Mesenchymal stem cell (in vitro differentiated cells and primary cell): ENCODE measurements at regions not wholly inside any gene's neighbourhood (a gene's known extent, or its start where the extent isn't known, plus 50 kb on each side); places are given as distances from the start of the nearest gene placed in this dataset.

Source experiments
- DNase-seq: peaks from one replicate; pipeline ENCODE4 v3.0.0-alpha.2; 2013
- H2AFZ ChIP-seq: one replicate; pipeline ENCODE4 v1.6.1; 2013; ENCODE audit warnings: low read depth, mild to moderate bottlenecking, control low read depth, inconsistent platforms, low read length, moderate library complexity
- H2AK5ac ChIP-seq: 2 replicates; pipeline ENCODE4 v1.6.1; 2013; ENCODE audit warnings: low read length, moderate library complexity, mild to moderate bottlenecking, inconsistent platforms; ENCODE audit not compliant: severe bottlenecking
- H2BK120ac ChIP-seq: one replicate; pipeline ENCODE4 v1.6.1; 2013; ENCODE audit warnings: low read depth, mild to moderate bottlenecking, inconsistent platforms, low read length, moderate library complexity
- H2BK12ac ChIP-seq, 2 experiments: one replicate each; pipeline ENCODE4 v1.6.1; 2013; ENCODE audit warnings: inconsistent platforms in 2 of 2, low read length in 2 of 2, mild to moderate bottlenecking in 2 of 2, moderate library complexity in 2 of 2, control low read depth in 1 of 2
- H2BK15ac ChIP-seq: one replicate; pipeline ENCODE4 v1.6.1; 2013; ENCODE audit warnings: mild to moderate bottlenecking, low read depth, inconsistent platforms; ENCODE audit not compliant: poor library complexity, severe bottlenecking
- H2BK5ac ChIP-seq: 2 replicates; pipeline ENCODE4 v1.6.1; 2013; ENCODE audit warnings: low read depth, mild to moderate bottlenecking, low read length, control low read depth, inconsistent platforms; ENCODE audit not compliant: poor library complexity, severe bottlenecking
- H3K14ac ChIP-seq, 2 experiments: one replicate each; pipeline ENCODE4 v1.6.1; 2013; ENCODE audit warnings: inconsistent platforms in 2 of 2, low read length in 2 of 2, control low read depth in 1 of 2, mild to moderate bottlenecking in 1 of 2, moderate library complexity in 1 of 2
- H3K18ac ChIP-seq, 2 experiments: one replicate each; pipeline ENCODE4 v1.6.1; 2013; ENCODE audit warnings: inconsistent platforms in 2 of 2, low read length in 2 of 2, control low read depth in 1 of 2, low read depth in 1 of 2, mild to moderate bottlenecking in 1 of 2
- H3K23ac ChIP-seq, 2 experiments: one replicate each; pipeline ENCODE4 v1.6.1; 2013; ENCODE audit warnings: inconsistent platforms in 2 of 2, low read length in 2 of 2, mild to moderate bottlenecking in 2 of 2, moderate library complexity in 2 of 2, control low read depth in 1 of 2
- H3K27ac ChIP-seq: 2 replicates; pipeline ENCODE4 v1.5.1; 2013; ENCODE audit warnings: mild to moderate bottlenecking, moderate library complexity, low read length, control low read depth, inconsistent platforms; ENCODE audit not compliant: poor library complexity, severe bottlenecking
- H3K27me3 ChIP-seq, 2 experiments: 2 replicates each; pipeline versions ENCODE4 v1.6.1 to v1.7.0; 2013; ENCODE audit warnings: low read length in 2 of 2, mild to moderate bottlenecking in 2 of 2, moderate library complexity in 2 of 2, control low read depth in 1 of 2, inconsistent platforms in 1 of 2; ENCODE audit not compliant: control insufficient read depth in 1 of 2, insufficient read depth in 1 of 2
- H3K36me3 ChIP-seq, 2 experiments: 2 replicates each; pipeline versions ENCODE4 v1.6.1 to v1.7.0; 2013; ENCODE audit warnings: low read length in 2 of 2, control low read depth in 1 of 2, inconsistent platforms in 1 of 2, low read depth in 1 of 2, mild to moderate bottlenecking in 1 of 2; ENCODE audit not compliant: insufficient read depth in 2 of 2, control insufficient read depth in 1 of 2
- H3K4ac ChIP-seq, 2 experiments: one replicate each; pipeline ENCODE4 v1.6.1; 2013; ENCODE audit warnings: inconsistent platforms in 2 of 2, low read length in 2 of 2, mild to moderate bottlenecking in 2 of 2, moderate library complexity in 2 of 2, control low read depth in 1 of 2, low read depth in 1 of 2
- H3K4me1 ChIP-seq: 2 replicates; pipeline ENCODE4 v1.6.1; 2013; ENCODE audit warnings: low read depth, low read length, control low read depth; ENCODE audit not compliant: control insufficient read depth, insufficient read depth
- H3K4me2 ChIP-seq: 2 replicates; pipeline ENCODE4 v1.6.1; 2013; ENCODE audit warnings: low read length, mild to moderate bottlenecking, inconsistent platforms; ENCODE audit not compliant: poor library complexity, severe bottlenecking
- H3K4me3 ChIP-seq, 2 experiments: 2 replicates each; pipeline versions ENCODE4 v1.5.1 to v1.7.0; 2013; ENCODE audit warnings: low read length in 2 of 2, mild to moderate bottlenecking in 2 of 2, control low read depth in 1 of 2, low read depth in 1 of 2; ENCODE audit not compliant: insufficient read depth in 1 of 2
- H3K79me1 ChIP-seq: replicated peaks from 2 replicates; pipeline ENCODE4 v1.6.1; 2013; ENCODE audit warnings: mild to moderate bottlenecking, control low read depth, low read length, inconsistent platforms; ENCODE audit not compliant: poor library complexity, severe bottlenecking
- H3K9ac ChIP-seq: 2 replicates; pipeline ENCODE4 v1.7.0; 2013; ENCODE audit warnings: mild to moderate bottlenecking, low read length, moderate library complexity
- H3K9me3 ChIP-seq: 2 replicates; pipeline ENCODE4 v1.7.0; 2013; ENCODE audit warnings: mild to moderate bottlenecking, low read length; ENCODE audit not compliant: control insufficient read depth
- H4K8ac ChIP-seq: one replicate; pipeline ENCODE4 v1.6.1; 2013; ENCODE audit warnings: inconsistent platforms, mild to moderate bottlenecking, low read length, moderate library complexity
- H4K91ac ChIP-seq: one replicate; pipeline ENCODE4 v1.6.1; 2013; ENCODE audit warnings: mild to moderate bottlenecking, low read length, inconsistent platforms
- WGBS: methylation state at CpG from one replicate; pipeline ENCODE4 v1.1.7; 2013; ENCODE audit warnings: mixed read lengths; 5-methylcytosine and 5-hydroxymethylcytosine counted together

DNA sequence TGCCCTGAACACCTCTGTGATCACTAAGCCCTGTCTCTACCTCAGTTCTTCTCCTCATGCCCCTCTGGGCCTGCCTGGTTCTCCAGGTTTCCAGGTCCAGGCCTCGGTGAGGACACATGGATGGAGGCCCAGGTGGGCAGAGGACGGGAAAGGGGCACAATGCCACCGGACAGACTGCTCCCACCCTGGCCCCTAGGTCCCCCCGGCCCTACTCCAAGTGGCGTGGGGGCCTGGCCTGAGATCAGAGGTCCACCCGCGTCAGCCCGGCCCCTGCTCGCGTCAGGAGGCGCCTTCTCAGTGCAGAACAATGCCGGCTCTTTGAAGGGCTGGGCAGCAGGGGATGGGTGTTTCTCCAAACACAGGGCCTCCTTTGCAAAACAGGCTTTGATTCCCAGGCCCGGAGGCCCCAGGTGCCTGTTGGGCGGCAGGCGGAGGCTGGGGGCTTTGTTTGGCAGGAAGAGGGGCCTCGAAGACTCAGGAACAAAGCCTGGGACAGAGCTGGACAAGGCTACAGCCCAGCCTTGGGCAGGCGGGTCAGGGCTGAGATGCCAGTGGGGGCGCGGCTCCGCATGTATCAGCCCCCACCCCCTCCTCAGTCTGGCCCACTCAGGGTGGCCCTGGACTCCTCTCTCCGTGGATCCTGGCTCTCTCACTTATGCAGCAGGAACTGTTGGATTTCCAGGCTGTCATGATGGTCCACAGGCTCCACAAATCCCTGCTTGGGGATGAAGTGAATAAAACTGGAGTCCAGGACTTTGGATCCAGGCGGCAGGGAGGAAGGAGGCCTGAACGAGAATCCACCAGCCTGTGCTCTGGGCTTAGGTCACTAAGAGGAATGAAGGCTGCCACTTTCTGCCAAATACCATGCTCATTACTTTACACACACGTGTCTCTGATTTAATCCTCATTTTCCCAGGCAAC, 77.4 kb upstream of the SLC2A1 start:
- Histone ChIP-seq H3K23ac (peak overlapping the region in 1 of 2 experiments; percentile 28), H2BK12ac (no peak overlapping the region), H3K18ac (no peak overlapping the region), H3K4me2 (no peak overlapping the region), H2AFZ (no peak overlapping the region), H3K4ac (no peak overlapping the region), H3K9me3 (no peaks in the 10 kb centered on the region), H4K91ac (no peak overlapping the region), H4K8ac (no peak overlapping the region), H3K4me1 (peaks cover 2% of the 10 kb centered on the region), H3K9ac (no peak overlapping the region), H3K27ac (no peak overlapping the region), H2BK5ac (no peak overlapping the region), H3K4me3 (no peak overlapping the region), H3K14ac (no peak overlapping the region), H2BK15ac (no peak overlapping the region), H2AK5ac (no peak overlapping the region), H3K27me3 (peaks cover 0 to 15% of the 10 kb centered on the region in 2 experiments), H3K36me3 (no peaks in the 10 kb centered on the region), H3K79me1 (no peaks in the 10 kb centered on the region), H2BK120ac (no peak overlapping the region)
- 89% methylated on average over 22 of the region's 24 CpGs for WGBS
- DNase-seq, result no peak

DNA sequence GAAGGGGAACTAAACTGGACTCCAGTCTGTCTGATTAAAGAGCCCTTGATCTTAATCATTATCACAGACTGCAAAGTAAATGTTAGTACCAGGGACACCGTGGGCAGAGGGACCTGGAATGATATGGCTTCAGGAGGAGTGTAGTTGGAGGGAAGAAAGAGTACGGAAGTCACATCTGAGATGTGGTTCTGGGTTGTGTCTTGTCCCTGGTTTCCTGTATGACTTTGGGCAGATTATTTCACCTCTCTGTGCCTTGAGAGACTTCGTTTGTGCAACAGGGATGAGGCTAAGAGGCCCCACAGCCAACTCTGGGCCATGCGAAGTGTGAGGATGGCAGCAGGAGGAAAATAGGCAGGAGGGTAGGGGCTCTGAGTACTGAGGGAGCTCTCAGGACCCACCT, 76.1 kb upstream of the SLC2A1 start:
- Histone ChIP-seq H2AFZ (no peak overlapping the region), H3K9ac (no peak overlapping the region), H3K27me3 (peaks cover 0 to 12% of the 10 kb centered on the region in 2 experiments), H3K23ac (no peak overlapping the region), H3K4me3 (no peak overlapping the region), H3K4ac (no peak overlapping the region), H2BK15ac (no peak overlapping the region), H2AK5ac (peak overlapping the region; percentile 63), H4K8ac (no peak overlapping the region), H3K9me3 (no peaks in the 10 kb centered on the region), H3K36me3 (no peaks in the 10 kb centered on the region), H2BK5ac (no peak overlapping the region), H3K4me1 (peaks cover 2% of the 10 kb centered on the region), H3K79me1 (no peaks in the 10 kb centered on the region), H3K18ac (no peak overlapping the region), H3K4me2 (no peak overlapping the region), H4K91ac (no peak overlapping the region), H2BK120ac (no peak overlapping the region), H3K27ac (no peak overlapping the region), H2BK12ac (no peak overlapping the region), H3K14ac (no peak overlapping the region)
- 89% methylated on average over 4 of the region's 4 CpGs for WGBS
- DNase-seq, result no peak

DNA sequence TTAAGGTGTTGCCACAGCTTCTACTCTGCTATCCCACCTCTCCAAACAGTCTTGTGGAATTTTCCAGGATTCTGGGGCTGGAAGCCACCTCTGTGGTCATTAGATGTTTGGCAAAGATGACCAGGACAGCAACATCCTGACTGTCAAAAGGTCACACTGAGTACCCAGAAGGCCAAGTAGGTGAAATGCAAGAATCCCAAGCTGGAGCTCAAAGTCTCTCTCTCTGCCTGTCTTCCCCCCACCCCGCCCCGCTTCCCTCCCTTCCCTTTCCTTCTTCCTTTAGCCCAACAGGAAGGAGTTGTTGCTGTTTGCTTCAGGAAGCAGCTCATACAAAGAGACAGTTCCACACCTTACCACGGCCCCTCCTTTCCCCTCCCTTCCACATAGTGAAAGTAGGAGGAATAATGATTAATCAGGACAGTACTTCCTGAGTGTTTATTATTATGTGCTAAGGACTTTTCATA, 75.6 kb upstream of the SLC2A1 start:
- H2BK5ac ChIP-seq, result no peak overlapping the region
- H3K4me3 ChIP-seq, result no peak overlapping the region

DNA sequence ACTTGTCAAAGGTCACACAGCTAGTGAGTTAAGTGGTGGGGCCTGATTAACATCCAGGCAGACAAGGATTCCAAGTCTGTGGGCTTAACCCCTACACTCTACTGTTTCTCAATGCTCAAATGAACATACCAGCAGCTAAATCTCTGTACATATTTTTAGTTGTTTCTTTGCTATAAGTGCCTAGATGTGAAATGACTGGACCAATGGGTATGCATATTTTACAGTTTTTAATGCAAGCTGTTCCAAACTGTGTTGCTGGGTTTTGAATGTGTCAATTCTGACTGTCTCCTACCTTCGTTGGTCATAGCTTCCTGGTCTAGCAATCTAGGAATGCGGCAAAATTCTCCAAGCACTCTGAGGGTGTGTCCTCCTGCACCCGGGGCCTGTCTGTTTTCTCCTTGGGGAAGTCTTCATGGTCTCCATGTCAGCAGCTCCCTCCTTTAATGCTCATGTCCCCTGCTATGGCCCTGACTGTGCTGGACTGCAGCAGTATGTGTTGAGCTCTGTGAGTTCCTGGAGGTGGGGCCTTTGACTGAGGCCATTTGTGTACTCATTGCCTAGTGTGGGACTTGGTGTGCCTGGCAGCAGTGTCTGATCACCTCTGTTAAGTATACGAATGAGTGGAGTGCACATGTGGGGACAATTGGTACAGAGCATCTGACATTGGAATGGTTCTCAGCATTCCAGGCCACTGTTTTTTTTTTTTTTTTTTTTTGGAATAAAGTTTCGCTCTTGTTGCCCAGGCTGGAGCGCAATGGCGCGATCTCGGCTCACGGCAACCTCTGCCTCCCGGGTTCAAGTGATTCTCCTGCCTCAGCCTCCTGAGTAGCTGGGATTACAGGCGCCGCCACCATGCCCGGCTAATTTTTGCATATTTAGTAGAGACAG, 72.9 kb upstream of the SLC2A1 start:
- H3K4ac ChIP-seq, result no peak overlapping the region
- no peak overlapping the region for H3K23ac ChIP-seq
- no peaks in the 10 kb centered on the region for H3K36me3 ChIP-seq
- no peak overlapping the region for H4K8ac ChIP-seq
- no peak overlapping the region for H3K18ac ChIP-seq
- no peak overlapping the region for H3K9ac ChIP-seq
- no peak overlapping the region for H2BK120ac ChIP-seq
- no peaks in the 10 kb centered on the region for H3K79me1 ChIP-seq
- H3K27me3 ChIP-seq, result peaks cover 0 to 13% of the 10 kb centered on the region in 2 experiments
- no peak overlapping the region for H3K27ac ChIP-seq
- H4K91ac ChIP-seq, result no peak overlapping the region
- no peak overlapping the region for H2BK12ac ChIP-seq
- H2BK15ac ChIP-seq, result no peak overlapping the region
- no peak overlapping the region for H2BK5ac ChIP-seq
- H3K4me2 ChIP-seq, result no peak overlapping the region
- H3K9me3 ChIP-seq, result no peaks in the 10 kb centered on the region
- DNase-seq, result no peak
- H3K14ac ChIP-seq, result no peak overlapping the region
- WGBS, result 94% methylated on average over 14 of the region's 14 CpGs
- no peak overlapping the region for H2AK5ac ChIP-seq
- H3K4me3 ChIP-seq, result no peak overlapping the region
- H3K4me1 ChIP-seq, result no peaks in the 10 kb centered on the region
- peak overlapping the region; percentile 3 for H2AFZ ChIP-seq

More for the DNA sequence above, 75.6 kb upstream of the SLC2A1 start:
- H3K18ac ChIP-seq, result no peak overlapping the region
- H3K23ac ChIP-seq, result no peak overlapping the region
- H2AK5ac ChIP-seq, result no peak overlapping the region
- H3K4me1 ChIP-seq, result peaks cover 2% of the 10 kb centered on the region
- H4K91ac ChIP-seq, result no peak overlapping the region
- no peak overlapping the region for H2AFZ ChIP-seq
- H3K14ac ChIP-seq, result no peak overlapping the region
- H3K9ac ChIP-seq, result no peak overlapping the region
- no peak for DNase-seq
- peaks cover 0 to 13% of the 10 kb centered on the region in 2 experiments for H3K27me3 ChIP-seq
- no peaks in the 10 kb centered on the region for H3K79me1 ChIP-seq
- no peaks in the 10 kb centered on the region for H3K9me3 ChIP-seq
- peak overlapping the region; percentile 10 for H3K4me2 ChIP-seq
- no peaks in the 10 kb centered on the region for H3K36me3 ChIP-seq
- 64% methylated on average over 2 of the region's 3 CpGs for WGBS
- H3K27ac ChIP-seq, result no peak overlapping the region
- no peak overlapping the region for H3K4ac ChIP-seq
- no peak overlapping the region for H4K8ac ChIP-seq
- no peak overlapping the region for H2BK120ac ChIP-seq
- H2BK12ac ChIP-seq, result no peak overlapping the region
- H2BK15ac ChIP-seq, result no peak overlapping the region
